NB4 (cell line): ENCODE measurements at regions not wholly inside any gene's neighbourhood (a gene's known extent, or its start where the extent isn't known, plus 50 kb on each side); places are given as distances from the start of the nearest gene placed in this dataset.

ENCODE experiments used
- MYC ChIP-seq: IDR thresholded peaks from 2 replicates; pipeline ENCODE4 v1.6.1; 2011; ENCODE audit warnings: low read depth, low read length
- POLR2A ChIP-seq: IDR thresholded peaks from 2 replicates; pipeline ENCODE4 v1.6.1; 2011; ENCODE audit warnings: mild to moderate bottlenecking; ENCODE audit not compliant: insufficient read length; ENCODE audit errors: extremely low read depth
- TF ChIP-seq, protein P1 (sequence below): IDR thresholded peaks from one replicate; pipeline ENCODE4 v1.5.1; 2012; ENCODE audit warnings: low read depth, low read length
- TF ChIP-seq, protein P2 (sequence below): IDR thresholded peaks from 2 replicates; pipeline ENCODE4 v1.6.1; 2011; ENCODE audit warnings: low read depth, low read length

DNA sequence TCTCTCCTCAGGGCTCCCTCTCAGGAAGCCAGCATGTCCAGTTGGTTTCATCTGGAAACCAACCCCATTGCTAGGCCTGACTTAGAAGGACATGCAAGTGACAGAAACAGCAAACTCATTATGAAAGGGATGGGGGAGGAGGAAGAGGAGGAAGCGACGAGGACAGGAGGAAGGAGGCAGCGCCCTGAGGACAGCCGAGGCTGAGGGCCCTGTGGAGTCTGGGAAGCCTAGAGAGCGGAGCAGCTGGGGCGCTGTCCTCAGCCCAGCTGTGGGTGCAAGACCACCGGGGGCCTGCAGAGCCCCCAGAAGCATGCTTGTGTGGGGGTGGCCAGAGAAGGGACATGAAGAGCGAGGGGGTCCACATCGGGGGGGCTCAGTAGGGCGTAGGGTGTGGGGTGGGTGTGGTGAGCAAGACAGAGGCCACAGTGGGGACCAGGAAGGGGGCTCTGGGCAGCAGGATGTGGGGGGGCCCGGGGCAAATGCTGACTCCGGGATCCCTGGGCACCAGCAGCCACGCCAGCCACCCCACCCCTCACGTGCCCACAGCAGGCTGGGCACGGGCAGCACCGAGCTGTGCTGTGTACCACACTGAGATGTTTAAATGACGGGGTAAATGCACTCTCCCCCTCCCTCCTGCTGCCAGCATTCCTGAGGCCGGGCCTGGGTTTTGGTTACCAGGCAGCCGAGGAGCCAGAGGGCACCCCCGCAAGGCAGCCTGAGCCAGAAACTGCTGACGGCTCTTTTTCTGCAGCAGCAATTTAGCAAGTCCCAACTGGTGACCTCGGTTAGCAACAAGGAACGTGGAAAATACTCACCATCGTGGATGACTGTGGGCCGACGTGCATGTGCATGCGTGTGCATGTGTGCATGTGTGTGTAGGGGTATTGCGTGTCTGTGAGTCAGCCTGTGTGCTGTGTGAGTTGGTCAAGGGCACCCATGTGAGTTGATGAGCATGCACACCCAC lies 82.7 kb upstream of the LINC01488 start:
- TF ChIP-seq POLR2A (no peak), MYC (no peak)
- TF ChIP-seq, protein P1, sequence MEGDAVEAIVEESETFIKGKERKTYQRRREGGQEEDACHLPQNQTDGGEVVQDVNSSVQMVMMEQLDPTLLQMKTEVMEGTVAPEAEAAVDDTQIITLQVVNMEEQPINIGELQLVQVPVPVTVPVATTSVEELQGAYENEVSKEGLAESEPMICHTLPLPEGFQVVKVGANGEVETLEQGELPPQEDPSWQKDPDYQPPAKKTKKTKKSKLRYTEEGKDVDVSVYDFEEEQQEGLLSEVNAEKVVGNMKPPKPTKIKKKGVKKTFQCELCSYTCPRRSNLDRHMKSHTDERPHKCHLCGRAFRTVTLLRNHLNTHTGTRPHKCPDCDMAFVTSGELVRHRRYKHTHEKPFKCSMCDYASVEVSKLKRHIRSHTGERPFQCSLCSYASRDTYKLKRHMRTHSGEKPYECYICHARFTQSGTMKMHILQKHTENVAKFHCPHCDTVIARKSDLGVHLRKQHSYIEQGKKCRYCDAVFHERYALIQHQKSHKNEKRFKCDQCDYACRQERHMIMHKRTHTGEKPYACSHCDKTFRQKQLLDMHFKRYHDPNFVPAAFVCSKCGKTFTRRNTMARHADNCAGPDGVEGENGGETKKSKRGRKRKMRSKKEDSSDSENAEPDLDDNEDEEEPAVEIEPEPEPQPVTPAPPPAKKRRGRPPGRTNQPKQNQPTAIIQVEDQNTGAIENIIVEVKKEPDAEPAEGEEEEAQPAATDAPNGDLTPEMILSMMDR: no peak
- TF ChIP-seq, protein P2, sequence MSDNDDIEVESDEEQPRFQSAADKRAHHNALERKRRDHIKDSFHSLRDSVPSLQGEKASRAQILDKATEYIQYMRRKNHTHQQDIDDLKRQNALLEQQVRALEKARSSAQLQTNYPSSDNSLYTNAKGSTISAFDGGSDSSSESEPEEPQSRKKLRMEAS: no peak
